Calu3 (cell line): ENCODE measurements at regions not wholly inside any gene's neighbourhood (a gene's known extent, or its start where the extent isn't known, plus 50 kb on each side); places are given as distances from the start of the nearest gene placed in this dataset.

Experiments used
- BruUV-seq: library from RNA; stranded (reverse); fragments of 400-500 nt; replicated peaks from 2 replicates; lab custom pipeline; 2021; lab: Mats Ljungman, UMichigan
- CTCF ChIA-PET: fragments of 300-600 bp; sonication (Branson Sonifier 250); formaldehyde crosslinking; loops from one replicate; lab custom pipeline; 2022; ENCODE audit warnings: antibody characterized with exemption; lab: Charles Lee
- DNase-seq: peaks from one replicate; pipeline ENCODE4 v3.0.0; 2022
- H3K27ac Mint-ChIP-seq: one replicate; pipeline ENCODE4 v1.8.0; 2022; ENCODE audit warnings: mixed read lengths; ENCODE audit not compliant: unreplicated experiment
- H3K27me3 Mint-ChIP-seq: one replicate; pipeline ENCODE4 v1.8.0; 2022; ENCODE audit warnings: mixed read lengths; ENCODE audit not compliant: unreplicated experiment
- H3K36me3 Mint-ChIP-seq: one replicate; pipeline ENCODE4 v1.8.0; 2022; ENCODE audit warnings: mild to moderate bottlenecking, moderate library complexity, mixed read lengths; ENCODE audit not compliant: insufficient read depth, unreplicated experiment
- H3K4me1 Mint-ChIP-seq: one replicate; pipeline ENCODE4 v1.8.0; 2022; ENCODE audit warnings: mild to moderate bottlenecking, low read depth, mixed read lengths; ENCODE audit not compliant: unreplicated experiment
- H3K4me3 Mint-ChIP-seq: one replicate; pipeline ENCODE4 v1.8.0; 2022; ENCODE audit warnings: mild to moderate bottlenecking, low read depth, moderate library complexity, mixed read lengths; ENCODE audit not compliant: unreplicated experiment
- H3K9me3 Mint-ChIP-seq: one replicate; pipeline ENCODE4 v1.8.0; 2022; ENCODE audit warnings: low read depth, mixed read lengths; ENCODE audit not compliant: unreplicated experiment
- CTCF ChIP-seq: fragments of 200-600 bp; IDR thresholded peaks from one replicate; pipeline ENCODE4 v1.8.0; 2022; ENCODE audit warnings: antibody characterized with exemption; ENCODE audit not compliant: unreplicated experiment
- intact Hi-C: fragments of 100-400 bp; cut with micrococcal nuclease; formaldehyde crosslinking; loops from one replicate; pipeline ENCODE4 v1.10.0; 2022; ENCODE audit not compliant: unreplicated experiment

GRCh38 chr12:93061473-93062419 is 132.7 kb upstream of the EEA1 start:
- peaks cover 29% of the 10 kb centered on the region for H3K27me3 Mint-ChIP-seq
- no peak for TF ChIP-seq CTCF
- H3K27ac Mint-ChIP-seq, result no peak overlapping the region
- no peak overlapping the region for H3K4me3 Mint-ChIP-seq
- BruUV-seq, result no TSS peak
- intact Hi-C loops, result no loop called here
- H3K36me3 Mint-ChIP-seq, result no peaks in the 10 kb centered on the region
- CTCF ChIA-PET, result no interaction called here
- H3K4me1 Mint-ChIP-seq, result no peaks in the 10 kb centered on the region
- H3K9me3 Mint-ChIP-seq, result no peaks in the 10 kb centered on the region
- DNase-seq, result no peak

DNA sequence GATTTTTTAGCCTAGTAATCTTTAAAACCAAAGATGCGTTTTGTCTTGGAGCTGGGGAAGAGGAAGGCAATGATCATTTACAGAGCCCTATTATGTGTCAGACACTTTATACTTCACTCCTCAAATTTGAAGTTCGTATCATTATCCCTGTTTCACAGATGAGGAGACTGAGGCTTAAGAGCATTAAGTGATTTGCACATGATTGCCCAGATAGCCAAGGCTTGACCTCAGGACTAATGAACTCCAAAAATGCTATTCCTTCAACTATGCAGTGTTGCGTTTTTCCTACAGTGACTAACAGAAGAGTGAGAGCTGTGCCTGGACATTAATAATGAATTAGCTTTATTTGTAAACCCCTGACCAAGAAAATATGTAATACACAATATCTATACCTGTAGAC is 136.8 kb upstream of the EEA1 start:
- Mint-ChIP-seq H3K27me3 (peaks cover 29% of the 10 kb centered on the region), H3K36me3 (no peaks in the 10 kb centered on the region), H3K4me3 (no peak overlapping the region), H3K9me3 (no peaks in the 10 kb centered on the region), H3K27ac (no peak overlapping the region), H3K4me1 (no peaks in the 10 kb centered on the region)
- no TSS peak for BruUV-seq
- CTCF ChIA-PET, result interaction anchor here (0.6 kb wide), 1 partner anchor 10 kb away, joined by 3 read pairs; no protein-coding TSS in a partner anchor
- no peak for DNase-seq
- no peak for TF ChIP-seq CTCF
- intact Hi-C loops, result no loop called here

DNA sequence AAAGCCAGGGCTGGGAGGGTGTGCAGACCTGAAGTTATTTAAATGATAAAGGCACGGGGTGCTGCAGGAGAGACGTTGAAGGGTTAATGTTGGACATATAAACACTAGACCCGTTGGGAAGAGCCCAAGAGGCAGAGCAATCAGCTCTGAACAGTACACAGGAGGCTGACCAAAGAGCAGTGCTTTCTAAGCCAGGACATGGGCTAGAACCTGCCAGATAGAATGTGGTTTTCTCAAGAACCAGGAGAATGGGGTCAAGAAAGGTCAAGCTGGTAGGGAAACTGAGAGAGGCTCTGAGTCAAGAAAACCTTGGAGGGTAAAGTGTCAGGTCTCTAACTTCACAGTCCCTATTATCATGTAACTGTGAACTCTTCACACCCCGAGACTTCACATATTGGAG is 143.2 kb upstream of the EEA1 start:
- no peak overlapping the region for H3K27ac Mint-ChIP-seq
- H3K4me3 Mint-ChIP-seq, result no peak overlapping the region
- no peak for TF ChIP-seq CTCF
- H3K36me3 Mint-ChIP-seq, result no peaks in the 10 kb centered on the region
- H3K9me3 Mint-ChIP-seq, result peaks cover 6% of the 10 kb centered on the region
- H3K4me1 Mint-ChIP-seq, result no peaks in the 10 kb centered on the region
- CTCF ChIA-PET, result no interaction called here
- H3K27me3 Mint-ChIP-seq, result no peaks in the 10 kb centered on the region
- intact Hi-C loops, result no loop called here
- BruUV-seq, result no TSS peak
- DNase-seq, result no peak

DNA sequence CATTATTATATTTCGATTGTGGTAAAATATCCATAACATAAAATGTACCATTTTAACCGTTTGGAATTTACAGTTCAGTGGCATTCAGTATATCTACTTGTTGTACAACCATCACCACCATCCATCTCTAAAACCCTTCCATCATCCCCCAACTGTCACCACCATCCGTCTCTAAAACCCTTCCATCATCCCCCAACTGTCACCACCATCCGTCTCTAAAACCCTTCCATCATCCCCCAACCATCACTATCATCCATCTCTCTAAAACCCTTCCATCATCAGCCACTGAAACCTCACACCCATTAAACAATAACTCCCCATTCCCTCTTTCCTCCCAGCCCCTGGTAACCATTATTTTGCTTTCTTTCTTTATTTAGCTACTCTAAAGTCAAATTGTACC is 144.2 kb upstream of the EEA1 start:
- H3K4me3 Mint-ChIP-seq, result no peak overlapping the region
- CTCF ChIA-PET, result interaction anchor here (0.6 kb wide), 1 partner anchor 210 kb away, joined by 5 read pairs; no protein-coding TSS in a partner anchor
- intact Hi-C loops, result no loop called here
- no TSS peak for BruUV-seq
- TF ChIP-seq CTCF, result no peak
- no peaks in the 10 kb centered on the region for H3K27me3 Mint-ChIP-seq
- H3K27ac Mint-ChIP-seq, result no peak overlapping the region
- no peaks in the 10 kb centered on the region for H3K4me1 Mint-ChIP-seq
- no peak for DNase-seq
- H3K9me3 Mint-ChIP-seq, result peaks cover 6% of the 10 kb centered on the region
- H3K36me3 Mint-ChIP-seq, result no peaks in the 10 kb centered on the region
